Inferior parietal cortex (tissue), 1 donor: ENCODE measurements at regions not wholly inside any gene's neighbourhood (a gene's known extent, or its start where the extent isn't known, plus 50 kb on each side); places are given as distances from the start of the nearest gene placed in this dataset.
"Not testable (repeated sequence)": the region's sequence is repeated elsewhere in the genome, so short reads cannot be mapped to it uniquely, and the experiment has no call there.

Experiments used
- DNase-seq: peaks from one replicate; pipeline ENCODE4 v3.0.0-alpha.2; 2016; ENCODE audit errors: extremely low spot score

DNA sequence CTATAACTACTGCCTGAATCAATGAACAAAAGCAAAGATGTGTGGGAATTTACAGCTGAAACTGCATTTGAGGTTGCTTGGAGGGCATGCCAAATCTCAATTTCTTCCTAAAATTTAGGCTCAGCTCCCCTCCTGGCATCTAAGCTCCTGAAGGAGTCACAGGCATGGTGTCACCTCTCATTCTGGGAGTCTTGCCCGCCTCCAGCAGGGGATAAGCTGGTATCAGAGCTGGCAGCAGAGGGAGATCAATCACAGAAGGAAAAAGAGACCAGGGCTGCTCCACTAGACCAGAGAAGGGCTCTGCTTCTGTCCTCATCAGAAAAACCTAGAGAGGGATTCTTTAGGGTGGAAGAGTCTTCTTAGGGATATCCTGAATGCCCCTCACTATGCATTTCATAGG lies 150.4 kb upstream of the SLC6A11 start:
- no peak for DNase-seq

DNA sequence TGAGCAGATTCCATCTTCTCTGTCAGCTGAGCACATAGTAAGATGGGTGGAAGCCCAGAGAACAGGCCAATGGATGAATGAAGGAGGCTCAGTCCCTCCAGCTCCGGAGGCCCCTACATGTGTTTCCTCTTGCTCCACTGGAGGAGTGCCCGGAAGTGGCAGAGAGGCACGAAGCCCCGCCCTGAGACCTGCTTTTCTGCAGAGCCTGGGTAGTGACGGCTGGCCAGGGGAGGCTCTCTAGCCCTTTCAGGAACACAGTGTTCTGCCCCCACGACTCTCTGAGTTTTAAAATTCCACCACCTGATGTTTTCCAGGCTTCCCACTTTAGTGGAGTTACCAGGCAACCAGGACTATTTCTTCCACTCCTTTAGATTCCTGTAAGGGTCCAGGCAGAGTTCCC lies 149.4 kb upstream of the SLC6A11 start:
- peak; percentile 40 for DNase-seq

GRCh38 chr3:10667269-10667668 lies 148.8 kb upstream of the SLC6A11 start:
- no peak for DNase-seq

GRCh38 chr3:10667901-10668476 lies 148.0 kb upstream of the SLC6A11 start:
- DNase-seq, result no peak

GRCh38 chr3:10669490-10670048 lies 146.5 kb upstream of the SLC6A11 start:
- DNase-seq, result no peak

GRCh38 chr3:10672422-10672821 lies 143.6 kb upstream of the SLC6A11 start:
- DNase-seq, result no peak

- DNase-seq, result no peak
These were observed 141.4 kb upstream of the SLC6A11 start for GRCh38 chr3:10674578-10674977.

- no peak for DNase-seq
These were observed 139.1 kb upstream of the SLC6A11 start for GRCh38 chr3:10676905-10677304.

GRCh38 chr3:10678796-10679376 lies 137.1 kb upstream of the SLC6A11 start:
- DNase-seq, result no peak

- no peak for DNase-seq
These were observed 135.2 kb upstream of the SLC6A11 start for GRCh38 chr3:10680796-10681195.

DNA sequence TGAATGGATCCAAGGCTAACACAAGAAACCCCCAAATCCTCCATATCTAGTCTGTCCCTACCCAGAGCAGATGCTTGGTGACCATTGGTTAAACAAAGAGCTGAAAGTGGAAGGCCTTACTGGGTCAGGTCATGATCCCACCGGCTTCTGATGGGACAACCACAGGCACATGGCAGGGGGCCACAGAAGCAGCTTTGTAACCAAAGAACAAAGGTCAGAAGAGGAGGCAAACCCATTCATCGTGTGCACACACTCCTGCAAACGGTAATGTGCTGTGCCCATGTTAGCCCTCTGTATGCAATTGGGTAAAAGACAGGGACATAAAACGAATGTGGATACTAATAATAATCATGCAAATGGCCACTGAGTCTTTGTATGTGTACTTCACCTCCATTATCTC lies 133.3 kb upstream of the SLC6A11 start:
- no peak for DNase-seq

DNA sequence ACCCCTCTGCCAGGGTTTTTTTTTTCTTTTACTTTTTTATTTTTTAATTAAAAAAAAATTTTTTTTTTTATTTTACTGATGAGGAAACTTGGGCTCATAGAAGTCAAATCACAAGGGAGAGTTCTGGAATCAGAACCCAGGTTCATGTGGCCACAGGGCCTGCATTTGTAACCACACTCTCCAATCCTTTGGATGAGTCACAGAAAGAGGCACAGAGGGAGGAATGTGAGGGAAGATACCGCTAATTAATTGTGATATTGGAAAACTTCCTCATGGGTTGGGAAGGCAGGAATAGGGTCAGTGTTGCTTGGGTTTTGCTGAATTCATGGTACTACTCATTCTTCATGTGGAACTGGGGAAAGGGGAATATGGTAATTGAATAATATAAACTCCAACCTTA lies 132.9 kb upstream of the SLC6A11 start:
- DNase-seq, result no peak

DNA sequence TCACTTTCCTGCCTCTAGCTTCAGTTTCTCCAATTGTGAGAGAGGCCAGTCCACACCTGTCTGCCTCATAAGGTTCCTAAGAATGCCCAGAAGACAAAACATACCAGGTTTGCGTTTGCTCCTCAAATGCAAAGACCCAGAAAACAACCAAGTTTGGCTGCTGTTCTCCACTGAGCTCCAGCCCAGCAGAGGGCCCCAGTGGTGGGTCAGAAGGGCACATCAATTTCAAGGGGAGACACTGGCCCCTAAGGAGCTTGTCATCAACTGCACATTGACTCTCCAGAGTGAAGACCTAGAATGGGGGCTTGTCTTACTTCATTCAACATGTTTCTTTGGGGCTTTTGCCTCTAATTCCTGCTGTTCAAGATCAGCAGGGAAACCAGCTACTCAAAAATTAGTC lies 127.9 kb upstream of the SLC6A11 start:
- no peak for DNase-seq

- DNase-seq, result no peak
These were observed 127.4 kb upstream of the SLC6A11 start for GRCh38 chr3:10688548-10689172.

DNA sequence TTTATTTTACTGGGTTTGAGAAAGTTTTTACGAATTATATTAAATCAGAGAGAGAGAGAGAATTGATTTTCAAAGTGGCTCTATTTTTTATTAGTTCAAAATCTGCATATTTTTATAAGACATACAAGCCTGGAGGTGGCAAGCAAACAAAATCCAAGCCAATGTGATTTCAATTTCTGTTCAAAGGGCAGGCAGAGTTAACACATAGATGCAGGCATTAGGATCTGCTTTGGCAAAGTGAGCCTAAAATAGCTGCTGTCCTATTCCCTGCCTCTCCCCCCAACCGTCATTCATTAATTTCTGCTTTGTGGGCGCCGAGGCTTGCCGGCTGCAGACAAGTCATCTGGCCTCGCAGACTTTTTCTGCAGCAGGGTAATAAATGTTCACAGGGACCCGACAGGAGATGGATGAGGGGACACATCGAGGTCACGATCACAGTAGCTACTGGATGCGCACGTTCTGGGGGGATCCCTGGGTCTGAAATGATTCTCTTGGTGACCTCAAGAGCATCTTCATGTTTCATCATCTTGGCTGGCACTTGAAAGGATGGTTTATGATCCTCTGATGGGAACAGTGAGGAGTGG lies 123.9 kb upstream of the SLC6A11 start:
- DNase-seq, result no peak

GRCh38 chr3:10693457-10693856 lies 122.6 kb upstream of the SLC6A11 start:
- peak; percentile 48 for DNase-seq

GRCh38 chr3:10694179-10694578 lies 121.8 kb upstream of the SLC6A11 start:
- DNase-seq, result no peak

GRCh38 chr3:10695186-10695585 lies 120.8 kb upstream of the SLC6A11 start:
- DNase-seq, result not testable (repeated sequence)

DNA sequence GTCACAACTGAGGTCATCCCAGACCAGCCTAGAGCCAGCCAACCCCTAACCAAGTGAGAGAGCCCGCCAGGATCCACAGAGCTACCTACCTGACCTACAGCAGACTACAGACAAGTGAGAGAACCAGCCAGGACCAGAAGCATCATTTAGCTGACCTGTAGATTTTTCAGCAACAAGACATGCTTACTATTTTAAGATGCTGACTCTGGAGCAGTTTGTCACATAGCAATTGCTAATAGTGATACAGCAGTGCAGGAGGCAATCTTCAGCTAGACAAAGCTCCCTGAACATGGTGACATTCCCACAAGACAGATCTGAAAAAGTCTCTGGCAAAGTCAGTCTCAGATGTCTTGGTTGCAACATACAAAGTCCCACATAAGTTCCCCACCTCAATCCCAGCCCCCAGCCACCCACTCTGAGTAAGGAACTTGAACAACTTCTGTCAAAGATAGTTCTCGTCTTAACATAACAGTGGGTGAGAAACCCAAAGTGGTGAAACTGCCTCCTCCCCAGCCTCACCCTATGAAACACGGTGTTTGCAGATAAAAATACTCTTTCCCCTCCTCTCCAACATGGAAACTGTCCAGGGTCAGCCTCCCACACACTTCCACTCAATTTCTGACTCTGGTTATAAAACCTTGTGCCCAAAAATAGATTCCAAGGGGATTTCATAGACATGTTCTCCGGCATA lies 120.3 kb upstream of the SLC6A11 start:
- peak; percentile 64 for DNase-seq

DNA sequence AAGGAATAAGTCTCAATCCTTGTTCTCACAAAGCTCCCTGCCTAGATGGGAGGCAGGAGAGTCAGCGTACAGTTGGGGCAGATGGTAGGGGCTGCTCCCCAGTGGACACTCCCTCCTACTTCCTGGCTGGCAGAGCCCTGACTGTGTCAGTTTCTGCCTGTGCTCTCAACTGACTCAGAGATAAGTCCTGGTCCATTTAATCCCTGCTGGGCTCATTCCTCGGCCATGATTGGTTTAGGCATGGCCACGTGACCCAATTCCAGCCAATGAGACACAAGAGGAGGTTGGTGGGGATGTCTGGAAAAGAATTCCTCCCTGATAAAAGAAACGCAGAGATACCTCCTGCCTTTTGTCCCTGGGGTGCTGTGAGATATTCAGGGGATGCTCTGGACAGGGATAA lies 118.1 kb upstream of the SLC6A11 start:
- no peak for DNase-seq

DNA sequence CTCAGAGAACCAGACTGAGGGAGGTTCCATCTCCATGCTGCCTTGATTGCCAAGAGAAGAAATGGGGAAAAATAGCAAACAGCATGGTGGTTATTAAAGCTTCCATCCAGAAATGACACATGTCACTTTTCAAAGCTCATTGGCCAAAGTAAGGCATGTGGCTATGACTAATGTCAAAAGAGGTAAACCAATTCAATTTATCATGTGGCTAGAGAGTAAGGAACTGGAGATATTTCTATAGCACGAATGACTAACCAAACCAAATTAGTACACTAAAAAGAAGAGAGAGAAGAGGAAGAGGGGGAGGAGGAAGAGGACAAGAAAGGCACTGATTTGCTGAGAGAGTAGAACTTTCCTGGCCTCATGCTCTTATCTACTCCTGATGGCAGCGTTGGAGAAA lies 115.2 kb upstream of the SLC6A11 start:
- no peak for DNase-seq
